AG08395 (cell line): ENCODE measurements at regions not wholly inside any gene's neighbourhood (a gene's known extent, or its start where the extent isn't known, plus 50 kb on each side); places are given as distances from the start of the nearest gene placed in this dataset.
"Not testable (repeated sequence)": the region's sequence is repeated elsewhere in the genome, so short reads cannot be mapped to it uniquely, and the experiment has no call there.

Experiments
- DNase-seq: peaks from one replicate; pipeline ENCODE4 v3.0.0; 2012; ENCODE audit warnings: mixed read lengths, low spot score

DNA sequence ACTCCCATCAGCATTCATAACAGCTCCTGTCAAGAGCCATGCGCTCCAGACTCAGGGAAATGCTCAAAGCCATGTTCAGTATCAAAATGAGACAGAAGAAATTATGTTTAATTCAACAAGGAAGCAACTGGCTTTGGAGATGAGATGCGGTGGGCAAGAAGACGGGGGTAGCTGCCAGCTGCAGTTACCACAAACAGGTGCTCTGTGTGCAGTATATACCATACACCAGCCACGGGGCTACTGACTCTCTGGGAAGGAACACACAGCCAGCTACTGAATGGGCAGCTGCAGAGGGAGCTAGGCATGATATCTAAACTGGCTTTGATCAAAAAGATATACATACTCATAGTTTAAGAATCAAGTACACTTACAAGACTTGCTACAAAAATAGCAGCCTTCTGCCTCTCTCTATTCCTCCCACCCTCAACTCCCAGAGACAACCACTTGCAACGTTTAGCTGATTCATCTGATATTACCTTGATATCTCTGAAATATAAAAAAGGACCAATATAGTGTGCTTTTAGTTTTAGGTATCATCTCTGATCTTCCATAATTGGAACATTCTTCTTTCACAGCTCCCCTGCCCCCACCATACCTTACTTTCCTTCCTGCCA, 593.0 kb downstream of the UQCRFS1 start:
- DNase-seq: no peak

DNA sequence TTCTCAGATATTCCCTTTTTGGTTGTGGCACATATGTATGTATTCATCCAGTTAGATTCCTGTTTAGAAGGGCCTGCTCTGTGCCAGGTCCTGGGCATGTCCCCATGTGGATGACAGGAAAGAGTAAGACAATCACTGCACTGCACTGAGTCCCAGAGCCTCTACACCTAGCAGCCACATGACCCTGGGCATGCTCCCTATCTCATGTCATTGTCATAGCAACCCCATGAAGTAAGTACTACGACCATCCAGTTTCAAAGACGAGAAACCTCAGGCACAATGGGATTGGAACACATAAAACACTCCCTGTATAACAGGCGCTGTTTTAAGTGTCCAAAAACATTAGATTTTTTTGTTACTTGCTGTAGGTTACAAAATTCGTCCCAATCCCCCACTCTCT, 594.4 kb downstream of the UQCRFS1 start:
- no peak for DNase-seq

DNA sequence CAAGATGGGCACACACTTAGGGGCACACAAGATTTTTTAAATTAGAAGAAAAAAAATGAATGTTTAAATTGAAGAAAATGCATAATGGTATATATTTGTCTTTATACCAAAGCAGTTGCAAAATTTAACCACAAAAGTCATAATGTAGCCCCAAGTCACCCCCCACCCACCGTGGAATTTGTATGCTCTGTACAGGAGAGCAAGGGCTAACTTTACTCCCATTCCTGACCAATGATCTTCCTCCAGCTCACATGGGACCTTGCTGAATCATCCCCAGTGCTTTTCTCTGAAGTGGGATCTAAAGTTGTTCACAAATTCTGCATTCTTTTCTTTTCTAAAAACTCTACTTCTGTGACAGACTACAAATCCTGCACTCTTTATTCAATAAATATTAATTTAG, 597.0 kb downstream of the UQCRFS1 start:
- no peak for DNase-seq

DNA sequence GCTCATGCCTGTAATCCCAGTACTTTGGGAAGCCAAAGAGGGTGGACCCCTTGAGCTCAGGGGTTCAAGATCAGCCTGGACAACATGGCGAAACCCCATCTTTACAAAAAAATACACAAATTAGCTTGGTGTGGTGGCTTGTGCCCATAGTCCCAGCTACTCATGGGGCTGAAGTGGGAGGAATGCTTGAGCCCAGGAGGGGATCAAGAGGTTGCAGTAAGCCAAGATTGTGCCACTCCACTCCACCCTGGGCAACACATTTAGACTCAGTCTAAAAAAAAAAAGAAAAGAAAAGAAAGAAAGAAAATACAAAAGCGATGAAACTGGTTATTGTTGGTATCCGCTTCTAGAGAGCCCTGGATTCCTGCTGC, 597.4 kb downstream of the UQCRFS1 start:
- no peak for DNase-seq

GRCh38 chr19:28614634-28615545, 598.1 kb downstream of the UQCRFS1 start:
- DNase-seq: no peak

GRCh38 chr19:28612275-28612769, 600.6 kb downstream of the UQCRFS1 start:
- DNase-seq: no peak

DNA sequence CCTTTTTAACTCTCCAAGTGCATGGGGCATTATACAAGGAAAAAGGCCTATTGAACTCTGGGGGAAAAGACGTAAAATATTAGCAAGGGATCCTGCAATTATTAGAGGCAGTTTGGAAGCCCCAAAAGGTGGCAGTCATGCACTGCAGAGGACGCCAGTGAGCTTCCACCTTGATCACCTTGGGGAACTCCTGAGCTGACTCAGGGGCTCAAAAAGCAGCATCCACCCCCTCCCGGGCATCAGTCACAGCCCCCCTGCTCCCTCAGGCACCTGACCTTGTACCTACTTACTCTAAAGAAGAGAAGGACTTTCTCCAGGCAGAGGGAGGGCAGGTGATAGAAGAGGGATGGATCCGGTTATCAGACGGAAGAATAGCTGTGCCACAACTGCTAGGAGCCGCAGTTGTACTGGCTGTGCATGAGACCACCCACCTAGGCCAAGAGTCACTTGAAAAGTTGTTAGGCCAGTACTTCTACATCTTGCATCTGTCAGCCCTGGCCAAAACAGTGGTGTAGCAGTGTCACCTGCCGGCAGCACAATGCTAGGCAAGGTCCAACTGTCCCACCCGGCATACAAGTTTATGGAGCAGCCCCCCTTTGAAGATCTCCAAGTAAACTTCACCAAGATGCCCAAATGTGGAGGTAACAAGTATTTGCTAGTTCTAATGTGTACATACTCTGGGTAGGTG, 601.6 kb downstream of the UQCRFS1 start:
- DNase-seq: not testable (repeated sequence)

DNA sequence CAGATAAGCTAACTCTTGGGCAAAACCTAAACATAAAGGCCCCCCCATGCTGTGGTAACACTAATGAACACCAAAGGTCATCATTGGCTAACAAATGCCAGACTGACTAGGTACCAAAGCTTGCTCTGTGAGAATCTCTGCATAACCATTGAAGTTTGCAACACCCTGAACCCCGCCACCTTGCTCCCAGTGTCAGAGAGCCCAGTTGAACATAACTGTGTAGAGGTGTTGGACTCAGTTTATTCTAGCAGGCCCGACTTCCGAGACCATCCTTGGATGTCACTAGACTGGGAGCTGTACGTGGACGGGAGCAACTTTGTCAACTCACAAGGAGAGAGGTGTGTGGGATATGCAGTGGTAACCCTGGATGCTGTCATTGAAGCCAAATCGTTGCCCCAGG, 602.2 kb downstream of the UQCRFS1 start:
- no peak for DNase-seq

DNA sequence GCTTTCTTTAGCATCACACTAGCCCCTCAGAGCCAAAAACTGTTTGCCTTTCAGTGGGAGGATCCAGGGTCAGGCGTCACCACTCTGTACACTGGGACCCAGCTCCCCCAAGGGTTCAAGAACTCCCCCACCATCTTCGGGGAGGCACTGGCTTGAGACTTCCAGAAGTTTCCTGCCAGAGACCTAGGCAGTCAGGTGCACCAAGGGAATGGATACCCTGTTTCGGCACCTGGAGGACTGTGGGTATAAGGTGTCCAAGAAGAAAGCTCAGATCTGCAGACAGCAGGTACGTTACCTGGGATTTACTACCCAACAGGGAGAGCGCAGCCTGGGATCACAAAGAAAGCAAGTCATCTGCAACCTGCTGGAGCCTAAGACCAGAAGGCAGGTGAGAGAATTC, 603.0 kb downstream of the UQCRFS1 start:
- DNase-seq: no peak

- DNase-seq: no peak
Measured at GRCh38 chr19:28609091-28609755, 603.7 kb downstream of the UQCRFS1 start.

DNA sequence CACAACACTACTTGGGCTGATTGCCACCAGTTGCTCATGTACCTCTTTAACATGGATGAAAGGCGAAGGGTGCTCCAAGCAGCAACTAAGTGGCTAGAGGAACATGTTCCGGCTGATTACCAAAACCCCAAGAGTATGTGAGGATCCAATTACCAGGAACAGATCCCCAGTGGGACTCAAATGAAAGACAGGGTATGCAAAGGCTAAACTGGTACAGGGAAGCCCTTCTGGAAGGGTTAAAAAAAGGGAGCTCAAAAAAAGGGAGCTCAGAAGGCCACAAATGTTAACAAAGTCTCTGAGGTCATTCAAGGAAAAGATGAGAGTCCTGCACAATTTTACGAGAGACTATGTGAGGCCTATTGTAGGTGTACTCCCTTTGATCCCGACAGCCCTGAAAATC, 604.7 kb downstream of the UQCRFS1 start:
- no peak for DNase-seq

GRCh38 chr19:28607066-28607583, 605.8 kb downstream of the UQCRFS1 start:
- DNase-seq: no peak

DNA sequence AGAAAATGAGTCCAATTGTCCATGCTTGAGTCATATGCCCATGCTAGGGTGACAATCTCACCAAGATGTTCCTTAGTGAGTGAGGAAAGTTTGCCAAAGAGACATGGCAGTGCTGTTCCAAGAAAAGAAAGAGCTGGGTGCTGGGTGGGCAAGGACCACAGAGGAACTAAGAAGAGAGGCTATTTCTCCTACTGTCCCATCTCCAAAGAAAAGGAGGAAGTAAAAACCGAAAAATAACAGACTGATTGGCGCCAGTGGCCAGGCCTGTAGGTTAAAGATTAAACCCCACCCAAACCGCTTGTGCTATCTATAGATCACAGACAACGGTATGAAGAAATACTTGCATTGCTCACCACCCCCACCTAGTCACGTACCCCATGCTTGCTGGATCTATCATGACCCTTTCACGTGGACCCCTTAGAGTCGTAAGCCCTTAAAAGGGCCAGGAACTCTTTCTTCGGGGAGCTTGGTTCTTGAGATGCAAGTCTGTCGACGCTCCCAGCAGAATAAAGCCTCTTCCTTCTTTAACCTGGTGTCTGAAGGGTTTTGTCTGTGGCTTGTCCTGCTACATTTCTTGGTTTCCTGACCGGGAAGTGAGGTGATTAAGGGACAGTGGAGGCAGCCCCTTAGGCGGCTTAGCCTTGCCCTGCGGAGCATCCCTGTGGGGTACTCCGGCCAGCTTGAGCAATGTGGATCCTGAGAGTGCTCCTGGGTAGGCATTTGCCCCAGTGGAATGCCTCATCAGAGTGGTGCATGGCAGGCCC, 606.5 kb downstream of the UQCRFS1 start:
- DNase-seq: no peak

GRCh38 chr19:28605501-28606268, 607.3 kb downstream of the UQCRFS1 start:
- DNase-seq: no peak

DNA sequence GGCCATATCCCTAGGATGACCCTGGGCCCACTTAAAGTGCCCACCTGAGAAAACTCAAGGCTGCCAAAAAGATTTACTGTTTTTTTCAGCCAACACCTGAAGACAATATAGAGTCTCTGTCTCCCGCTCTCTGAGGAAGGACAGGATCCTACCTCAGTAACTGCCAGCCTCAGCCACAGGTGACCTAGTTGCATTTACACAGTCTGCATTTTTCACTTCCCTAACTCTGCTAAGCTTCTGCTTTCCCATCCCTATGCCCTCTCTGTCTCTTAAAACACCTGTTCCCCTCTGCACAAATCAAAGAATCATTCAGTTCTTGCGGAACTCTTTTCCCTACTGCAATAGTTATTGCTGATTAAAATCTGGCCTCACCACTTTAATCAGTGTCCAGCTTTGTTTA, 609.5 kb downstream of the UQCRFS1 start:
- no peak for DNase-seq

DNA sequence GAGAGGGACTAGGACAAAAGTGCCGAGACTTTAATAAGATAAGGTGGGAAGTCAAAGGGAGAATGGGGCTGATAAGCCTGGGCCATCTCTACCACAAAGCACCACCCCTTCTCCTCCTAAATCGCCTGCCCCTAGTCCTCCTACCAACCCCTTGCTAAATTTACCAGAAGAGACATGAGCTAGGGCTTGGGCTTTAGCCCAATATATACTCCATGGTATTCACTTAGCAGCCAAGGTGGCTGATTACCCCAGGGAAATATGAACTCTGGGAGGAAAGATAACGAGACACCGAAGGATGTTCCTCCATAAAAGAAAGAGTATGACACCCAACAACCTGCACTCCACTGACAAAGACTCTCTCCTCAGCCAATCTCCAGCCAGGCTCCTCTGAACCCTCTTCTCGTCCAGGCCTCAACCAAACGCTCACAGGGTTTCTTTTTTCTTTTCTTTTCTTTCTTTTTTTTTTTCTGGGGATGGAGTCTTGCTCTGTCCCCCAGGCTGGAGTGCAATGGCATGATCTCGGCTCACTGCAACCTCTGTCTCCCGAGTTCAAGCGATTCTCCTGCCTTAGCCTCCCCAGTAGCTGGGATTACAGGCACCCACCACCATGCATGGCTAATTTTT, 610.2 kb downstream of the UQCRFS1 start:
- DNase-seq: no peak

DNA sequence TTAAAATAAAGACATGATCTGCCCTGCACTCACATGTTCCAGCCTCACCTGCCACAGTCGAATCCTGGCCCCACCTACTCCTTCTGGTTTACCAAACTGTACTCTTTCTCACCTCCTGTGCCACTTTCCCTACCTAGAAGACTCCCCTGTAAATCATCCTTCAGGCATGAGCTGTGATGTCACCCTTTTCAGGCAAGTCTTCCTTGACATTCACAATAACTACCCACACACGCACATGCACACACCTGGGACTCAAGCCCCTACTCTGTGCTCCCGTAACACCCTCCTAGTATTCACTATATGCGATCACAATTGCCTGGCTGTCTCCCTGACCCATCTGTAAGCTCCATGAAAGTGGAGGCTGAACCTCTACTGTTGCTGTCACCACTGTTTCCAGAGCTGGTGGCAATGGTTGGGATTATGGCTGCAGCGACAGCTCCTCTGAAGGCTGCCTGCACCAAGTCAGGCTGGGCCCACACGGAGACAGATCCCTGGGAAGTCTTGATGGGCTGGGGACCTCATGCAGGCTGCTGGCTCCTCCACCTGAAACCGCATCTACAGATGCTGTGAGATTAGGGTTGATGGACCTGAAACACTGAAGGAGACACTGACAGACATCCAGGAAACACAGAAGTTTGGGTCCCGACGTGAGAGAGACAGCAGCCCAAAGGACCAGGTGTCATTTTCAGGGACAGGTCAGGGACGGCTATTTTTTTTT, 611.1 kb downstream of the UQCRFS1 start:
- DNase-seq: no peak

DNA sequence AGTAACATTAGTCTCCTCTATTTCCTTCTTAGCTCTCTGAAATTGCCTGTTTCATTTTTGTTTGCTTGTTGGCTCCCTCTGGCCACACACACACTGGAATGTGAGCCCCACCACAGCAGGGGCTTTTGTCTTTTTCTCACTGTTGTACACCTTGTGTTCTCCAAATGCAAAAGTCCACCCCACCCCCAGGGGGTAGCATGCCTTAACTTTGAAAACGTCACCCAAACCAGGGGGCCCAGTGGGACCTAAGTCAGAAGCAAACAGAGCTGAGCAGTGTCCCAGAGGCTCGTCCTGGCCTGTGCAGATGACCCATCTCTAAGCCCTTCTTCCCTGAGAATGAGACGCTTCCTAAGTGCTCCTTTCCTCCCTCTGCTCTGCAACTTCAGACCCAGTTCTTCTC, 614.1 kb downstream of the UQCRFS1 start:
- DNase-seq: no peak

DNA sequence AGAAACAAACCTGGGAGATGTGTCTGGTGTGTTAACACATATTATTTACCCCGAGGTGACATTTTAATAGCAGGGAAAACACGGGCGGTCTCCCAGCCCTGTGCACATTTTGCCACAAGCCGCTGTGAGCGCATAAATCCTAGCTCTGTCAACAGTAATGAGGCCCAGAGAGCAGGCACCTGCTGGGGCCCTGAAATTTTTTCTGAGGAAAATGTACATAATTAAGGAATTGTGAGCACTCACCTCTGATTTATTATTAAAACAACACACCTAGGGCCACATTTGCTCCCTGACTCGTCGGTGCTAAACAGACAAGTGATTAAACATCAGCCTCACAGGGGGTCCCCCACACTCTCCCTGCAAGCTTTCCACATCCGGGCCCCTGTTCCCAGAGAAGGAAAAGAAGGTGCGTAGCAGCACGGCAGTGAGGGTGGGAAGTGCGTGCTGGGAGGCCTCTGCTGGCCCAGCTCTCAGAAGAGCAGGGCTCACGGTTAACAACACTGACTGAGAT, 616.3 kb downstream of the UQCRFS1 start:
- DNase-seq: no peak
